ENCODE measurements at regions not wholly inside any gene's neighbourhood (a gene's known extent, or its start where the extent isn't known, plus 50 kb on each side); places are given as distances from the start of the nearest gene placed in this dataset.

- TF ChIP-seq CTCF (IDR thresholded peaks at IDR 0.05 in 8 of 11, conservative IDR thresholded peaks at IDR 0.05 in 3 of 11): no peak
- TF ChIP-seq POLR2A (IDR thresholded peaks at IDR 0.05): no peak
- no peak for TF ChIP-seq POLR2AphosphoS5 (IDR thresholded peaks at IDR 0.05)
Observed at GRCh38 chr4:115986573-115986972, 873.2 kb upstream of the NDST4 start.
